Prostate gland (tissue), 2 donors: ENCODE measurements at regions not wholly inside any gene's neighbourhood (a gene's known extent, or its start where the extent isn't known, plus 50 kb on each side); places are given as distances from the start of the nearest gene placed in this dataset.
"Not testable (repeated sequence)": the region's sequence is repeated elsewhere in the genome, so short reads cannot be mapped to it uniquely, and the experiment has no call there.

Experiments used
- DNase-seq: peaks from one replicate; pipeline ENCODE4 v3.0.0-alpha.2; 2019; ENCODE audit warnings: low spot score
- H3K27ac ChIP-seq, 2 donors: fragments of 200-600 bp; sonication (generic); 2 replicates each; pipeline ENCODE4 v1.5.1; 2017 to 2019
- H3K27me3 ChIP-seq: fragments of 200-600 bp; sonication (generic); replicated peaks from 2 replicates; pipeline ENCODE4 v1.5.1; 2019; ENCODE audit not compliant: insufficient read depth
- H3K36me3 ChIP-seq, 2 donors: fragments of 200-600 bp; sonication (generic); 1 replicate in 1 of 2; 2 replicates in 1 of 2; pipeline versions ENCODE4 v1.5.1 to v1.8.1; 2017 to 2019
- H3K4me1 ChIP-seq: fragments of 200-600 bp; sonication (generic); replicated peaks from 2 replicates; pipeline ENCODE4 v1.5.1; 2019
- H3K4me3 ChIP-seq, 2 donors: fragments of 200-600 bp; sonication (generic); 2 replicates each; pipeline ENCODE4 v1.5.1; 2017 to 2019
- H3K9me3 ChIP-seq: fragments of 200-600 bp; sonication (generic); 2 replicates; pipeline ENCODE4 v1.5.1; 2017
- POLR2A ChIP-seq: fragments of 450-650 bp; IDR thresholded peaks from one replicate; pipeline ENCODE4 v1.6.1; 2016; ENCODE audit warnings: antibody characterized with exemption, mild to moderate bottlenecking
- POLR2AphosphoS5 ChIP-seq: sonication (generic); formaldehyde crosslinking; IDR thresholded peaks from one replicate; pipeline ENCODE4 v1.6.1; 2017; ENCODE audit warnings: antibody characterized with exemption
- WGBS: methylation state at CpG from one replicate; pipeline ENCODE4 v1.1.5; 2018; 5-methylcytosine and 5-hydroxymethylcytosine counted together
- intact Hi-C: fragments of 100-400 bp; cut with DNase I; formaldehyde crosslinking; loops from one replicate; pipeline ENCODE4 v1.14.2; 2022
- TF ChIP-seq, protein P1 (sequence below), 4 experiments: fragments of 200-600 bp in 2 of 4; fragments of 450-650 bp in 2 of 4; sonication (generic) in 2 of 4; IDR thresholded peaks; 1 replicate in 3 of 4; 2 replicates in 1 of 4; pipeline ENCODE4 v1.5.1; 2016 to 2019; ENCODE audit warnings: antibody characterized with exemption in 4 of 4, mild to moderate bottlenecking in 2 of 4, moderate library complexity in 2 of 4

DNA sequence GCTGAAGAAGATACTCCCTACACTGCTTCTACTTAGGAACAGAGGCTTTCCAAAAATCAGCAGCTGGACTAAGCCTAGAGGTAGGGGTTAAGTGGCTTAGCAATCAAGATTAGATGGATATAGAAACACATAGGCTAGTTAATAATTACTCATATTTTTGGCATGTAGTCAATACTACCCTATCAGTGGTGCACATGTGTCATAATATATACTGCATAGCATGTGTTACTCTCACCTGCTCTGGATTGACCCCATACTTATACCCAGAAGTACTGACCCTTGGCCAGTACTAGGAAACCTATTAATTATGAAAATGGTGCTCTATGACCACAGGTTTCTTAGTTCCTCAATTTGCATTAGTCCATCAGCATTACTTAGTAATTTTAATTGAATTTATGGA is 528.4 kb upstream of the LMO3 start:
- Histone ChIP-seq H3K9me3 (no peaks in the 10 kb centered on the region), H3K4me3 (no peak overlapping the region), H3K27ac (no peak overlapping the region), H3K36me3 (no peaks in the 10 kb centered on the region), H3K27me3 (no peaks in the 10 kb centered on the region), H3K4me1 (no peaks in the 10 kb centered on the region)
- DNase-seq = no peak
- TF ChIP-seq POLR2A (no peak), POLR2AphosphoS5 (no peak)
- TF ChIP-seq, protein P1, sequence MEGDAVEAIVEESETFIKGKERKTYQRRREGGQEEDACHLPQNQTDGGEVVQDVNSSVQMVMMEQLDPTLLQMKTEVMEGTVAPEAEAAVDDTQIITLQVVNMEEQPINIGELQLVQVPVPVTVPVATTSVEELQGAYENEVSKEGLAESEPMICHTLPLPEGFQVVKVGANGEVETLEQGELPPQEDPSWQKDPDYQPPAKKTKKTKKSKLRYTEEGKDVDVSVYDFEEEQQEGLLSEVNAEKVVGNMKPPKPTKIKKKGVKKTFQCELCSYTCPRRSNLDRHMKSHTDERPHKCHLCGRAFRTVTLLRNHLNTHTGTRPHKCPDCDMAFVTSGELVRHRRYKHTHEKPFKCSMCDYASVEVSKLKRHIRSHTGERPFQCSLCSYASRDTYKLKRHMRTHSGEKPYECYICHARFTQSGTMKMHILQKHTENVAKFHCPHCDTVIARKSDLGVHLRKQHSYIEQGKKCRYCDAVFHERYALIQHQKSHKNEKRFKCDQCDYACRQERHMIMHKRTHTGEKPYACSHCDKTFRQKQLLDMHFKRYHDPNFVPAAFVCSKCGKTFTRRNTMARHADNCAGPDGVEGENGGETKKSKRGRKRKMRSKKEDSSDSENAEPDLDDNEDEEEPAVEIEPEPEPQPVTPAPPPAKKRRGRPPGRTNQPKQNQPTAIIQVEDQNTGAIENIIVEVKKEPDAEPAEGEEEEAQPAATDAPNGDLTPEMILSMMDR (IDR thresholded peaks at IDR 0.05) = no peak
- intact Hi-C loops = no loop called here

- H3K27me3 ChIP-seq = no peaks in the 10 kb centered on the region
- no peaks in the 10 kb centered on the region for H3K9me3 ChIP-seq
- H3K36me3 ChIP-seq = no peaks in the 10 kb centered on the region
- intact Hi-C loops = no loop called here
- no peak overlapping the region for H3K27ac ChIP-seq
- H3K4me1 ChIP-seq = no peaks in the 10 kb centered on the region
- DNase-seq = no peak
- TF ChIP-seq, protein P1 (IDR thresholded peaks at IDR 0.05) = no peak
- TF ChIP-seq POLR2AphosphoS5 (no peak), POLR2A (no peak)
- 85% methylated on average over 4 of the region's 4 CpGs for WGBS
- H3K4me3 ChIP-seq = no peak overlapping the region
Observed at GRCh38 chr12:17132336-17132735, 526.4 kb upstream of the LMO3 start.

DNA sequence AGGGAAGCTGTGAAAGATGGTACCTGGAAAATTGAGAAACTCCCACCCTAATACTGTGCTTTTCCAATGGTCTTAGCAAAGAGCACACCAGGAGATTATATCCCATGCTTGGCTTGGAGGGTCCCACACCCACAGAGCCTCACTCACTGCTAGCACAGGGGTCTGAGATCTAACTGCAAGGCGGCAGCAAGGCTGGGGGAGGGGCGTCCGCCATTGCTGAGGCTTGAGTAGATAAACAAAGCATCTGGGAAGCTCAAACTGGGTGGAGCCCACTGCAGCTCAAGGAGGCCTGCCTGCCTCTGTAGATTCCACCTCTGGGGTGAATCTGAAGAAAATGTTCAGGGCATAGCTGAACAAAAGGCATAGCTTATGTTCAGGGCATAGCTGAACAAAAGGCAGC is 510.6 kb upstream of the LMO3 start:
- 88% methylated on average over 3 of the region's 3 CpGs for WGBS
- H3K9me3 ChIP-seq, H3K36me3 ChIP-seq, H3K4me1 ChIP-seq, H3K4me3 ChIP-seq, H3K27me3 ChIP-seq, intact Hi-C loops, H3K27ac ChIP-seq, DNase-seq: not testable (repeated sequence)

DNA sequence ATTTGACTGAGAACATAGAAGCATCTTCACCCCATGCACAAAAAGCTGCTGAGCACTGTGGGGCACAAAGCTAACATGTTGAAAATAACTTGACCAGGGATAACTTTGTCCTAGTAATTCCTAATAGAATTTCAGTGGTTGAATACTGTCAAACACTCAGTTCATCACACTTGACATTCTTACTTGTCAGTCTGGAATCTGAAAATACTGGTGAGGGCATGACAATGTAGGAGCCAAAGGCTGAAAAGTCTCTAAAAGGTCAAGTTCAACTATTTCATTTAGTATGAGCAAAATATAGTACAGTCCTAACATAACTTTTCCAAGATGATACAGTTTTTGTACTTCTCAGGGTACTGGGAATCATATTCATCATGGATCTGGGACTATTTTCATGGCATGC is 504.4 kb upstream of the LMO3 start:
- no peaks in the 10 kb centered on the region for H3K27me3 ChIP-seq
- no peak overlapping the region for H3K4me3 ChIP-seq
- intact Hi-C loops = no loop called here
- H3K9me3 ChIP-seq = no peaks in the 10 kb centered on the region
- no peaks in the 10 kb centered on the region for H3K36me3 ChIP-seq
- TF ChIP-seq POLR2A (no peak), POLR2AphosphoS5 (no peak)
- TF ChIP-seq, protein P1 (IDR thresholded peaks at IDR 0.05) = no peak
- no peaks in the 10 kb centered on the region for H3K4me1 ChIP-seq
- H3K27ac ChIP-seq = no peak overlapping the region
- no peak for DNase-seq

- 49% methylated on average over 3 of the region's 3 CpGs for WGBS
- Histone ChIP-seq H3K4me3 (no peak overlapping the region), H3K27me3 (no peaks in the 10 kb centered on the region), H3K36me3 (no peaks in the 10 kb centered on the region), H3K27ac (no peak overlapping the region), H3K9me3 (no peaks in the 10 kb centered on the region), H3K4me1 (no peaks in the 10 kb centered on the region)
- no peak for DNase-seq
- intact Hi-C loops = no loop called here
- TF ChIP-seq, protein P1 (IDR thresholded peaks at IDR 0.05) = no peak
Observed at GRCh38 chr12:17108877-17109541, 503.0 kb upstream of the LMO3 start.
